PC-3 (cell line): ENCODE measurements at regions not wholly inside any gene's neighbourhood (a gene's known extent, or its start where the extent isn't known, plus 50 kb on each side); places are given as distances from the start of the nearest gene placed in this dataset.

Source experiments
- ATAC-seq: fragments of 200-7000 bp; cut with Tn5 transposase; 2 replicates; pipeline ENCODE4 v1.9.1; 2020; ENCODE audit warnings: mild to moderate bottlenecking, moderate library complexity
- BruUV-seq: library from RNA; stranded (reverse); fragments of 400-500 nt; replicated peaks from 2 replicates; lab custom pipeline; 2021; lab: Mats Ljungman, UMichigan
- CTCF ChIA-PET: fragments of 300-600 bp; sonication (Branson Sonifier 250); formaldehyde crosslinking; loops from one replicate; lab custom pipeline; 2022; ENCODE audit warnings: antibody characterized with exemption; lab: Charles Lee
- POLR2A ChIA-PET: fragments of 300-600 bp; sonication (Branson Sonifier 250); formaldehyde crosslinking; loops from one replicate; lab custom pipeline; 2022; ENCODE audit warnings: antibody characterized with exemption; ENCODE audit not compliant: unreplicated experiment; lab: Charles Lee
- DNase-seq: peaks from one replicate; pipeline ENCODE4 v3.0.0-alpha.2; 2015
- H2AFZ ChIP-seq: fragments of 300-600 bp; sonication (generic); 2 replicates; pipeline ENCODE4 v1.6.0; 2016; ENCODE audit warnings: antibody characterized with exemption, low read length
- H3F3A ChIP-seq: fragments of 300-600 bp; sonication (generic); one replicate; pipeline ENCODE4 v1.6.0; 2017; ENCODE audit warnings: antibody characterized with exemption, low read length, control low read depth, mild to moderate bottlenecking; ENCODE audit not compliant: unreplicated experiment
- H3K27ac ChIP-seq: fragments of 300-600 bp; sonication (generic); 2 replicates; pipeline ENCODE4 v1.5.1; 2016; ENCODE audit warnings: mild to moderate bottlenecking, low read length
- H3K27me3 ChIP-seq: fragments of 300-600 bp; sonication (generic); 2 replicates; pipeline ENCODE4 v1.6.1; 2016; ENCODE audit warnings: low read length, mixed read lengths
- H3K36me3 ChIP-seq: fragments of 300-600 bp; sonication (generic); 2 replicates; pipeline ENCODE4 v1.6.1; 2016; ENCODE audit warnings: low read depth, mixed run types, low read length, mixed read lengths
- H3K4me1 ChIP-seq: fragments of 300-600 bp; sonication (generic); 2 replicates; pipeline ENCODE4 v1.5.1; 2016; ENCODE audit warnings: low read length; ENCODE audit not compliant: insufficient read depth
- H3K4me2 ChIP-seq: fragments of 300-600 bp; sonication (generic); 2 replicates; pipeline ENCODE4 v1.6.0; 2016; ENCODE audit warnings: low read length
- H3K4me3 ChIP-seq: fragments of 300-600 bp; sonication (generic); 2 replicates; pipeline ENCODE4 v1.5.1; 2016; ENCODE audit warnings: mild to moderate bottlenecking, low read length, mixed read lengths
- H3K79me2 ChIP-seq: fragments of 300-600 bp; sonication (generic); 2 replicates; pipeline ENCODE4 v1.6.1; 2017; ENCODE audit warnings: low read length, mixed read lengths
- H3K9ac ChIP-seq: fragments of 300-600 bp; sonication (generic); 2 replicates; pipeline ENCODE4 v1.6.0; 2016; ENCODE audit warnings: mild to moderate bottlenecking, low read length
- H3K9me2 ChIP-seq: fragments of 300-600 bp; sonication (generic); replicated peaks from 2 replicates; pipeline ENCODE4 v1.6.1; 2016; ENCODE audit warnings: mixed run types, low read length, mixed read lengths
- H3K9me3 ChIP-seq: fragments of 300-600 bp; sonication (generic); 2 replicates; pipeline ENCODE4 v1.6.1; 2016; ENCODE audit warnings: low read length, mixed read lengths
- H4K20me1 ChIP-seq: fragments of 300-600 bp; sonication (generic); 2 replicates; pipeline ENCODE4 v1.6.1; 2016; ENCODE audit warnings: low read length, mixed read lengths
- CTCF ChIP-seq: fragments of 300-600 bp; sonication (generic); conservative IDR thresholded peaks from 2 replicates; pipeline ENCODE4 v1.5.1; 2017; ENCODE audit warnings: antibody characterized with exemption, low read depth, mild to moderate bottlenecking, low read length
- EZH2 ChIP-seq: fragments of 300-600 bp; sonication (generic); IDR thresholded peaks from one replicate; pipeline ENCODE4 v1.6.1; 2017; ENCODE audit warnings: antibody characterized with exemption, mild to moderate bottlenecking, low read length; ENCODE audit not compliant: unreplicated experiment
- EZH2phosphoT487 ChIP-seq: fragments of 300-600 bp; sonication (generic); IDR thresholded peaks from 2 replicates; pipeline ENCODE4 v1.6.1; 2018; ENCODE audit warnings: mild to moderate bottlenecking, antibody characterized with exemption, low read length, borderline replicate concordance
- intact Hi-C: fragments of 100-400 bp; cut with micrococcal nuclease; formaldehyde crosslinking; loops from 2 replicates; pipeline ENCODE4 v1.9.0; 2023

- Histone ChIP-seq H4K20me1 (no peaks in the 10 kb centered on the region), H3K9ac (no peak overlapping the region), H3K9me3 (no peaks in the 10 kb centered on the region), H3K4me2 (no peak overlapping the region), H3K36me3 (no peaks in the 10 kb centered on the region), H3F3A (no peaks in the 10 kb centered on the region), H3K4me1 (no peaks in the 10 kb centered on the region), H3K79me2 (no peaks in the 10 kb centered on the region), H2AFZ (no peak overlapping the region), H3K27ac (no peak overlapping the region), H3K4me3 (no peak overlapping the region), H3K9me2 (no peaks in the 10 kb centered on the region), H3K27me3 (no peaks in the 10 kb centered on the region)
- TF ChIP-seq CTCF = no peak
- no peak for TF ChIP-seq EZH2
- TF ChIP-seq EZH2phosphoT487 = no peak
- BruUV-seq = no TSS peak
- intact Hi-C loops = no loop called here
- ChIA-PET CTCF (no interaction called here), POLR2A (no interaction called here)
- DNase-seq = no peak
- no peak for ATAC-seq
Measured at GRCh38 chr10:121179006-121179405, 327.8 kb downstream of the WDR11 start.

- Histone ChIP-seq H3K27ac (no peak overlapping the region), H3K4me2 (no peak overlapping the region), H4K20me1 (no peaks in the 10 kb centered on the region), H3K36me3 (no peaks in the 10 kb centered on the region), H3K9me2 (no peaks in the 10 kb centered on the region), H3K4me1 (no peaks in the 10 kb centered on the region), H2AFZ (no peak overlapping the region), H3K27me3 (peaks cover 27% of the 10 kb centered on the region), H3F3A (no peaks in the 10 kb centered on the region), H3K4me3 (no peak overlapping the region), H3K9ac (no peak overlapping the region), H3K9me3 (no peaks in the 10 kb centered on the region), H3K79me2 (no peaks in the 10 kb centered on the region)
- no TSS peak for BruUV-seq
- intact Hi-C loops = no loop called here
- ATAC-seq (no peak), DNase-seq (no peak)
- CTCF ChIA-PET = no interaction called here
- no peak for TF ChIP-seq EZH2
- no peak for TF ChIP-seq CTCF
- TF ChIP-seq EZH2phosphoT487 = no peak
- POLR2A ChIA-PET = no interaction called here
Measured at GRCh38 chr10:121182219-121182618, 331.1 kb downstream of the WDR11 start.

GRCh38 chr10:121183236-121183635 lies 332.1 kb downstream of the WDR11 start:
- H3K79me2 ChIP-seq = no peaks in the 10 kb centered on the region
- H3K27ac ChIP-seq = no peak overlapping the region
- no peaks in the 10 kb centered on the region for H3K9me2 ChIP-seq
- peaks cover 37% of the 10 kb centered on the region for H3K27me3 ChIP-seq
- no TSS peak for BruUV-seq
- no peak overlapping the region for H2AFZ ChIP-seq
- H3K9ac ChIP-seq = no peak overlapping the region
- intact Hi-C loops = no loop called here
- no peaks in the 10 kb centered on the region for H3K36me3 ChIP-seq
- no peaks in the 10 kb centered on the region for H3F3A ChIP-seq
- no peak overlapping the region for H3K4me3 ChIP-seq
- ChIA-PET POLR2A (no interaction called here), CTCF (no interaction called here)
- H3K9me3 ChIP-seq = no peaks in the 10 kb centered on the region
- H4K20me1 ChIP-seq = no peaks in the 10 kb centered on the region
- DNase-seq (no peak), ATAC-seq (no peak)
- TF ChIP-seq EZH2 (no peak), EZH2phosphoT487 (no peak), CTCF (no peak)
- no peak overlapping the region for H3K4me2 ChIP-seq
- H3K4me1 ChIP-seq = no peaks in the 10 kb centered on the region
